ENCODE measurements at regions not wholly inside any gene's neighbourhood (a gene's known extent, or its start where the extent isn't known, plus 50 kb on each side); places are given as distances from the start of the nearest gene placed in this dataset.

DNA sequence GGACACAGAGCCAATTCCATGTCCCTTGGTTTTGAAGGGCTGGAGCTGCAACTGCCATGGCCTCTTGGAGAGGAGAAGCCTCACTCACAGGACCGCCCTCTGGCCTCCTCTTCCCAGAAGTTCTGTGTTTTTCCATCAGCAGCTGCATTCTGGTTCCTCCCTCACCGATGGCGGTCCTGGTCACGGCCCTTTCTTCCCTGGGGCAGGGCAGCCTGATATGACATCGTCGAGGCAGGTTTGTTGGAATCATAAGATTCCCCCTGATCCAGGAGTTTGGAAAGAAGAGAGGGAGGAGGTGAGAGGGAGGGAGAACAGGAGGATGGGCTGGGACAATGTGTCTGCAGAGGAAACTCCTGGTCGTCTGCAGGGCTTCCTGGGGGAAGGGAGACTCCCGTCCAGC lies 82.7 kb upstream of the PDZD8 start:
- TF ChIP-seq, protein P1, sequence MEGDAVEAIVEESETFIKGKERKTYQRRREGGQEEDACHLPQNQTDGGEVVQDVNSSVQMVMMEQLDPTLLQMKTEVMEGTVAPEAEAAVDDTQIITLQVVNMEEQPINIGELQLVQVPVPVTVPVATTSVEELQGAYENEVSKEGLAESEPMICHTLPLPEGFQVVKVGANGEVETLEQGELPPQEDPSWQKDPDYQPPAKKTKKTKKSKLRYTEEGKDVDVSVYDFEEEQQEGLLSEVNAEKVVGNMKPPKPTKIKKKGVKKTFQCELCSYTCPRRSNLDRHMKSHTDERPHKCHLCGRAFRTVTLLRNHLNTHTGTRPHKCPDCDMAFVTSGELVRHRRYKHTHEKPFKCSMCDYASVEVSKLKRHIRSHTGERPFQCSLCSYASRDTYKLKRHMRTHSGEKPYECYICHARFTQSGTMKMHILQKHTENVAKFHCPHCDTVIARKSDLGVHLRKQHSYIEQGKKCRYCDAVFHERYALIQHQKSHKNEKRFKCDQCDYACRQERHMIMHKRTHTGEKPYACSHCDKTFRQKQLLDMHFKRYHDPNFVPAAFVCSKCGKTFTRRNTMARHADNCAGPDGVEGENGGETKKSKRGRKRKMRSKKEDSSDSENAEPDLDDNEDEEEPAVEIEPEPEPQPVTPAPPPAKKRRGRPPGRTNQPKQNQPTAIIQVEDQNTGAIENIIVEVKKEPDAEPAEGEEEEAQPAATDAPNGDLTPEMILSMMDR (IDR thresholded peaks at IDR 0.05; ENCODE audit: low read length): no peak
- TF ChIP-seq EZH2 (optimal IDR thresholded peaks at IDR 0.05; ENCODE audit: low read depth, low read length): no peak

Measured in MM.1S (cell line).